Activated naive CD4-positive, alpha-beta T cell (primary cell): ENCODE measurements at regions not wholly inside any gene's neighbourhood (a gene's known extent, or its start where the extent isn't known, plus 50 kb on each side); places are given as distances from the start of the nearest gene placed in this dataset.

ENCODE experiments used
- DNase-seq, 4 experiments: peaks; one replicate each; lab custom pipeline; 2025; lab: John Stamatoyannopoulos, UW

- no peak for DNase-seq
Measured at GRCh38 chr2:236317938-236318396, 53.8 kb upstream of the ASB18 start.

GRCh38 chr2:236318401-236318800 lies 54.2 kb upstream of the ASB18 start:
- no peak for DNase-seq

GRCh38 chr2:236319036-236319435 lies 54.8 kb upstream of the ASB18 start:
- no peak for DNase-seq

GRCh38 chr2:236321415-236321814 lies 57.2 kb upstream of the ASB18 start:
- DNase-seq: no peak

- no peak for DNase-seq
Measured at GRCh38 chr2:236333417-236334121, 69.4 kb upstream of the ASB18 start.

- DNase-seq: no peak
Measured at GRCh38 chr2:236334122-236334876, 70.1 kb upstream of the ASB18 start.

- DNase-seq: no peak
Measured at GRCh38 chr2:236335696-236336574, 71.7 kb upstream of the ASB18 start.

GRCh38 chr2:236336575-236337464 lies 72.6 kb upstream of the ASB18 start:
- no peak for DNase-seq

GRCh38 chr2:236337465-236338325 lies 73.5 kb upstream of the ASB18 start:
- DNase-seq: no peak

- no peak for DNase-seq
Measured at GRCh38 chr2:236338495-236339184, 74.4 kb upstream of the ASB18 start.

GRCh38 chr2:236340251-236340650 lies 76.0 kb upstream of the ASB18 start:
- no peak for DNase-seq

- no peak for DNase-seq
Measured at GRCh38 chr2:236341067-236341466, 76.9 kb upstream of the ASB18 start.

- no peak for DNase-seq
Measured at GRCh38 chr2:236341721-236342120, 77.5 kb upstream of the ASB18 start.

GRCh38 chr2:236342507-236342906 lies 78.3 kb upstream of the ASB18 start:
- no peak for DNase-seq

- DNase-seq: no peak
Measured at GRCh38 chr2:236342951-236343350, 78.7 kb upstream of the ASB18 start.

- peak in 1 of 4 experiments; percentile 9 for DNase-seq
Measured at GRCh38 chr2:236343400-236344161, 79.4 kb upstream of the ASB18 start.

GRCh38 chr2:236344446-236344845 lies 80.2 kb upstream of the ASB18 start:
- DNase-seq: no peak

GRCh38 chr2:236345081-236345714 lies 81.0 kb upstream of the ASB18 start:
- DNase-seq: no peak

GRCh38 chr2:236346366-236346765 lies 82.2 kb upstream of the ASB18 start:
- no peak for DNase-seq
